ENCODE measurements at regions not wholly inside any gene's neighbourhood (a gene's known extent, or its start where the extent isn't known, plus 50 kb on each side); places are given as distances from the start of the nearest gene placed in this dataset.

- no peak overlapping the region for H3K4me3 ChIP-seq (replicated peaks; ENCODE audit: low read depth, low read length)
- no peaks in the 10 kb centered on the region; the same call in 1 of the 2 replicates for H3K27me3 ChIP-seq (replicated peaks; ENCODE audit: control insufficient read depth, insufficient read depth, low read length)
- DNase-seq (ENCODE audit: extremely low read depth, insufficient read length), result no peak
- no peaks in the 10 kb centered on the region for H3K36me3 ChIP-seq (ENCODE audit: control insufficient read depth, insufficient read depth, low read length)
- no peak for TF ChIP-seq CTCF (IDR thresholded peaks at IDR 0.05; ENCODE audit: insufficient read depth, low read length, poor library complexity, severe bottlenecking)
Measured at GRCh38 chr13:24027494-24027893, 130.2 kb upstream of the C1QTNF9B start.

GRCh38 chr13:24032252-24032651 is 128.3 kb upstream of the SPATA13 start:
- H3K4me3 ChIP-seq (replicated peaks; ENCODE audit: low read depth, low read length), result no peak overlapping the region
- no peak for DNase-seq (ENCODE audit: extremely low read depth, insufficient read length)
- TF ChIP-seq CTCF (IDR thresholded peaks at IDR 0.05; ENCODE audit: insufficient read depth, low read length, poor library complexity, severe bottlenecking), result no peak
- no peaks in the 10 kb centered on the region for H3K36me3 ChIP-seq (ENCODE audit: control insufficient read depth, insufficient read depth, low read length)
- peaks cover 1% of the 10 kb centered on the region for H3K27me3 ChIP-seq (replicated peaks; ENCODE audit: control insufficient read depth, insufficient read depth, low read length)

GRCh38 chr13:24032674-24033073 is 127.8 kb upstream of the SPATA13 start:
- H3K4me3 ChIP-seq (replicated peaks; ENCODE audit: low read depth, low read length), result no peak overlapping the region
- no peaks in the 10 kb centered on the region for H3K36me3 ChIP-seq (ENCODE audit: control insufficient read depth, insufficient read depth, low read length)
- TF ChIP-seq CTCF (IDR thresholded peaks at IDR 0.05; ENCODE audit: insufficient read depth, low read length, poor library complexity, severe bottlenecking), result no peak
- peaks cover 1% of the 10 kb centered on the region for H3K27me3 ChIP-seq (replicated peaks; ENCODE audit: control insufficient read depth, insufficient read depth, low read length)
- no peak for DNase-seq (ENCODE audit: extremely low read depth, insufficient read length)

- peaks cover 1% of the 10 kb centered on the region for H3K27me3 ChIP-seq (replicated peaks; ENCODE audit: control insufficient read depth, insufficient read depth, low read length)
- H3K36me3 ChIP-seq (ENCODE audit: control insufficient read depth, insufficient read depth, low read length), result no peaks in the 10 kb centered on the region
- H3K4me3 ChIP-seq (replicated peaks; ENCODE audit: low read depth, low read length), result no peak overlapping the region
- TF ChIP-seq CTCF (IDR thresholded peaks at IDR 0.05; ENCODE audit: insufficient read depth, low read length, poor library complexity, severe bottlenecking), result no peak
- no peak for DNase-seq (ENCODE audit: extremely low read depth, insufficient read length)
Measured at GRCh38 chr13:24033527-24034302, 126.8 kb upstream of the SPATA13 start.

- Histone ChIP-seq H3K4me3 (replicated peaks; ENCODE audit: low read depth, low read length) (no peak overlapping the region), H3K27me3 (replicated peaks; ENCODE audit: control insufficient read depth, insufficient read depth, low read length) (peaks cover 1% of the 10 kb centered on the region), H3K36me3 (ENCODE audit: control insufficient read depth, insufficient read depth, low read length) (no peaks in the 10 kb centered on the region)
- TF ChIP-seq CTCF (IDR thresholded peaks at IDR 0.05; ENCODE audit: insufficient read depth, low read length, poor library complexity, severe bottlenecking), result no peak
- DNase-seq (ENCODE audit: extremely low read depth, insufficient read length), result no peak
Measured at GRCh38 chr13:24035411-24035810, 125.1 kb upstream of the SPATA13 start.
